ENCODE measurements at regions not wholly inside any gene's neighbourhood (a gene's known extent, or its start where the extent isn't known, plus 50 kb on each side); places are given as distances from the start of the nearest gene placed in this dataset.

DNA sequence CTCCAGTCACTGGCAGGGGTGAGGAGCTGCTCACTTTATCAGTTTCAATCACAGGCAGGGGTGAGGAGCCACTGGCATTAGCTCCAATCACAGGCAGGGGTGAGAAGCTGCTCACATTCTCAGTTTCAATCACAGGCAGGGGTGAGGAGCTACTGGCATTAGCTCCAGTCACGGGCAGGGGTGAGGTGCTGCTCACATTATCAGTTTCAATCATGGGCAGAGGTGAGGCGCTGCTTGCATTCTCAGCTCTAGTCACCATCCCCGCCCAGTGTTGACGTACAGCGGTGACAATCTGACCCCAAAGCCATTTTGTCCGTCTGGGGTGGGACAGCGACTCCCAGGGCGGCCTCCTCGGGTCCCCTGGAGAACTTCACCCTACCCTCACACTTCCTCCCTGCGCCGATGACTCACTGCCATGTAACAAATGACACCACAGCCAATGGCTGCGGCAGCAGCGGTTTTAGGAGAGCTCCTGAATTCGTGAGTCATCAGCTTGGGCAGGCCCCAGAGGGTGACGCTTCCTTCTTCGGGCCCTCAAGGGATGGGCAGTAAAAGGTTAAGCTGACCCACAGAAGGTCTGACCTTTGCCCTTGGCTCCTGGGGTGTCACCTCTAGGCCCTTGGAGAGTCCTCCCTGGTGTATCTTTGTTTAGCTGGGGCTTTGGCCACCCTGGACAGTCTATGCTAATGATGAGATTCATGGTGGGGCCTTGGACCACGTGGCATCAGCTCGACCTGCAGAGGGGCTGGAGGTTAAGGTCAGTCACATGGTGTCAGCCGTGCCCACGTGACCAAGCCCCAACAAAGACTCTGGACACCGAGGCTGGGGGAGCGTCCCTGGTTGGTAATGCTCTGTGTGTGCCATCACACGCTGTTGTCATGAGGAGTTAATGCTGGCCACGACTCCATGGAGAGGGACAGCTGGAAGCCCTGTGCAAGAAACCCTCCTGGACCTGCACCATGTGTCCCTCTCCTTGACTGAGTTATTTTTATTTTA, 171.7 kb downstream of the C16orf95 start (continued):
- TF ChIP-seq, protein P1, sequence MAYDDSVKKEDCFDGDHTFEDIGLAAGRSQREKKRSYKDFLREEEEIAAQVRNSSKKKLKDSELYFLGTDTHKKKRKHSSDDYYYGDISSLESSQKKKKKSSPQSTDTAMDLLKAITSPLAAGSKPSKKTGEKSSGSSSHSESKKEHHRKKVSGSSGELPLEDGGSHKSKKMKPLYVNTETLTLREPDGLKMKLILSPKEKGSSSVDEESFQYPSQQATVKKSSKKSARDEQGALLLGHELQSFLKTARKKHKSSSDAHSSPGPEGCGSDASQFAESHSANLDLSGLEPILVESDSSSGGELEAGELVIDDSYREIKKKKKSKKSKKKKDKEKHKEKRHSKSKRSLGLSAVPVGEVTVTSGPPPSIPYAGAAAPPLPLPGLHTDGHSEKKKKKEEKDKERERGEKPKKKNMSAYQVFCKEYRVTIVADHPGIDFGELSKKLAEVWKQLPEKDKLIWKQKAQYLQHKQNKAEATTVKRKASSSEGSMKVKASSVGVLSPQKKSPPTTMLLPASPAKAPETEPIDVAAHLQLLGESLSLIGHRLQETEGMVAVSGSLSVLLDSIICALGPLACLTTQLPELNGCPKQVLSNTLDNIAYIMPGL (CRISPR knock-in tag; IDR thresholded peaks at IDR 0.05), result no peak
- no peak for TF ChIP-seq ZNF671 (CRISPR knock-in tag; IDR thresholded peaks at IDR 0.05)
- TF ChIP-seq JAZF1 (CRISPR knock-in tag; IDR thresholded peaks at IDR 0.05), result no peak
- TF ChIP-seq, protein P2, sequence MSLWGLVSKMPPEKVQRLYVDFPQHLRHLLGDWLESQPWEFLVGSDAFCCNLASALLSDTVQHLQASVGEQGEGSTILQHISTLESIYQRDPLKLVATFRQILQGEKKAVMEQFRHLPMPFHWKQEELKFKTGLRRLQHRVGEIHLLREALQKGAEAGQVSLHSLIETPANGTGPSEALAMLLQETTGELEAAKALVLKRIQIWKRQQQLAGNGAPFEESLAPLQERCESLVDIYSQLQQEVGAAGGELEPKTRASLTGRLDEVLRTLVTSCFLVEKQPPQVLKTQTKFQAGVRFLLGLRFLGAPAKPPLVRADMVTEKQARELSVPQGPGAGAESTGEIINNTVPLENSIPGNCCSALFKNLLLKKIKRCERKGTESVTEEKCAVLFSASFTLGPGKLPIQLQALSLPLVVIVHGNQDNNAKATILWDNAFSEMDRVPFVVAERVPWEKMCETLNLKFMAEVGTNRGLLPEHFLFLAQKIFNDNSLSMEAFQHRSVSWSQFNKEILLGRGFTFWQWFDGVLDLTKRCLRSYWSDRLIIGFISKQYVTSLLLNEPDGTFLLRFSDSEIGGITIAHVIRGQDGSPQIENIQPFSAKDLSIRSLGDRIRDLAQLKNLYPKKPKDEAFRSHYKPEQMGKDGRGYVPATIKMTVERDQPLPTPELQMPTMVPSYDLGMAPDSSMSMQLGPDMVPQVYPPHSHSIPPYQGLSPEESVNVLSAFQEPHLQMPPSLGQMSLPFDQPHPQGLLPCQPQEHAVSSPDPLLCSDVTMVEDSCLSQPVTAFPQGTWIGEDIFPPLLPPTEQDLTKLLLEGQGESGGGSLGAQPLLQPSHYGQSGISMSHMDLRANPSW (CRISPR knock-in tag; conservative IDR thresholded peaks at IDR 0.05; ENCODE audit: low read depth), result no peak
- TF ChIP-seq HMGA2 (CRISPR knock-in tag; IDR thresholded peaks at IDR 0.05), result no peak

DNA sequence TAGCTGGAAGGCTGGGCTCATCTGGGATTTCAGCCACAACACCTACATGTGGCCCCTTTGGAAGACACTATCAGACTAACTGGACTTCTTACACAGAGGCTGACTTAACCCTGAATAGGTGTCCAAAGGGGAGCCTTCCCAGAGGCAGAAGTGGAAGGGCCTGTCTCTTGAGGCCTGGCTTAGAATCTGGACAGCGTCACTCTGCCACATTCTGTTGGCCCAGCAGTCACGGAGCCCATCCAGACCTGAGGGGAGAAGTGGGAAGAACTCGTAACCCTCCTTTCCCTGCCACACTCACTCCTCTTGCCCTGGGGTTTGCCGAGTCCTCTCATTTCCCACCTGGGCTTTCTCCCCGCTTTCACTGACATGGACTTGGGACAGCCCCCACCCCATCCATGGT, 170.5 kb downstream of the C16orf95 start:
- ChIA-PET CTCF (no interaction called here), POLR2A (no interaction called here)
- Mint-ChIP-seq H3K4me1 (peaks cover 19% of the 10 kb centered on the region), H3K27me3 (ENCODE audit: low read depth) (no peaks in the 10 kb centered on the region), H3K36me3 (peaks cover 9% of the 10 kb centered on the region), H3K27ac (no peak overlapping the region), H3K4me3 (no peak overlapping the region), H3K9me3 (peaks cover 37% of the 10 kb centered on the region)
- TF ChIP-seq SP1 (CRISPR knock-in tag; conservative IDR thresholded peaks at IDR 0.05) (no peak), FOXJ3 (CRISPR knock-in tag; IDR thresholded peaks at IDR 0.05; ENCODE audit: borderline replicate concordance) (no peak)
- TF ChIP-seq, protein P3, sequence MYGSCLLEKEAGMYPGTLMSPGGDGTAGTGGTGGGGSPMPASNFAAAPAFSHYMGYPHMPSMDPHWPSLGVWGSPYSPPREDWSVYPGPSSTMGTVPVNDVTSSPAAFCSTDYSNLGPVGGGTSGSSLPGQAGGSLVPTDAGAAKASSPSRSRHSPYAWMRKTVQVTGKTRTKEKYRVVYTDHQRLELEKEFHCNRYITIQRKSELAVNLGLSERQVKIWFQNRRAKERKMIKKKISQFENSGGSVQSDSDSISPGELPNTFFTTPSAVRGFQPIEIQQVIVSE (CRISPR knock-in tag; IDR thresholded peaks at IDR 0.05; ENCODE audit: borderline replicate concordance), result no peak
- TF ChIP-seq, protein P4, sequence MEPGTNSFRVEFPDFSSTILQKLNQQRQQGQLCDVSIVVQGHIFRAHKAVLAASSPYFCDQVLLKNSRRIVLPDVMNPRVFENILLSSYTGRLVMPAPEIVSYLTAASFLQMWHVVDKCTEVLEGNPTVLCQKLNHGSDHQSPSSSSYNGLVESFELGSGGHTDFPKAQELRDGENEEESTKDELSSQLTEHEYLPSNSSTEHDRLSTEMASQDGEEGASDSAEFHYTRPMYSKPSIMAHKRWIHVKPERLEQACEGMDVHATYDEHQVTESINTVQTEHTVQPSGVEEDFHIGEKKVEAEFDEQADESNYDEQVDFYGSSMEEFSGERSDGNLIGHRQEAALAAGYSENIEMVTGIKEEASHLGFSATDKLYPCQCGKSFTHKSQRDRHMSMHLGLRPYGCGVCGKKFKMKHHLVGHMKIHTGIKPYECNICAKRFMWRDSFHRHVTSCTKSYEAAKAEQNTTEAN (CRISPR knock-in tag; IDR thresholded peaks at IDR 0.05), result no peak
- TF ChIP-seq, protein P5, sequence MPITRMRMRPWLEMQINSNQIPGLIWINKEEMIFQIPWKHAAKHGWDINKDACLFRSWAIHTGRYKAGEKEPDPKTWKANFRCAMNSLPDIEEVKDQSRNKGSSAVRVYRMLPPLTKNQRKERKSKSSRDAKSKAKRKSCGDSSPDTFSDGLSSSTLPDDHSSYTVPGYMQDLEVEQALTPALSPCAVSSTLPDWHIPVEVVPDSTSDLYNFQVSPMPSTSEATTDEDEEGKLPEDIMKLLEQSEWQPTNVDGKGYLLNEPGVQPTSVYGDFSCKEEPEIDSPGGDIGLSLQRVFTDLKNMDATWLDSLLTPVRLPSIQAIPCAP (CRISPR knock-in tag; IDR thresholded peaks at IDR 0.05), result no peak
- DNase-seq (ENCODE audit: low spot score) (no peak), ATAC-seq (no peak)

DNA sequence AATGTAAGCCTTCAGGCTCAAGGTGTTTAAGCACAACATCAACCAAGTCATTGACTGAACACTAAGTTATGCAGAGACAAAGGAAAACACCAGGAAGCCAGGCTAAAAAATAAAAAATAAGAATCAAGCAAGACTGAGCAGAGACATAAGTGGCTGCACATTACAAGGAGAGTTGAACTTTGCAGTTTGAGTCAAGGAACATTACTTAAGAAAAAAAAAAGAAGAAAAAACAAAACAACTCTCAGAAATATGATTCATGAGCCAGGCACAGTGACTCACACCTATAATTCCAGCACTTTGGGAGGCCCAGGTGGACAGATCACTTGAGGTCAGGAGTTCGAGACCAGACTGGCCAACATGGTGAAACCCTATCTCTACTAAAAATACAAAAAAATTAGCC, 168.1 kb downstream of the C16orf95 start:
- CTCF ChIA-PET, result no interaction called here
- no peak overlapping the region for H3K4me3 Mint-ChIP-seq
- no peaks in the 10 kb centered on the region; the same call in 1 of the 2 replicates for H3K27me3 Mint-ChIP-seq (ENCODE audit: low read depth)
- POLR2A ChIA-PET, result no interaction called here
- peaks cover 44% of the 10 kb centered on the region for H3K9me3 Mint-ChIP-seq
- DNase-seq (ENCODE audit: low spot score) (no peak), ATAC-seq (no peak)
- H3K4me1 Mint-ChIP-seq, result peaks cover 14% of the 10 kb centered on the region
- H3K36me3 Mint-ChIP-seq, result peaks cover 9% of the 10 kb centered on the region
- no peak overlapping the region for H3K27ac Mint-ChIP-seq
- TF ChIP-seq, protein P6, sequence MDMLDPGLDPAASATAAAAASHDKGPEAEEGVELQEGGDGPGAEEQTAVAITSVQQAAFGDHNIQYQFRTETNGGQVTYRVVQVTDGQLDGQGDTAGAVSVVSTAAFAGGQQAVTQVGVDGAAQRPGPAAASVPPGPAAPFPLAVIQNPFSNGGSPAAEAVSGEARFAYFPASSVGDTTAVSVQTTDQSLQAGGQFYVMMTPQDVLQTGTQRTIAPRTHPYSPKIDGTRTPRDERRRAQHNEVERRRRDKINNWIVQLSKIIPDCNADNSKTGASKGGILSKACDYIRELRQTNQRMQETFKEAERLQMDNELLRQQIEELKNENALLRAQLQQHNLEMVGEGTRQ (CRISPR knock-in tag; IDR thresholded peaks at IDR 0.05), result no peak
- TF ChIP-seq GRHL2 (CRISPR knock-in tag; IDR thresholded peaks at IDR 0.05; ENCODE audit: insufficient replicate concordance, severe bottlenecking), result no peak
- TF ChIP-seq, protein P7, sequence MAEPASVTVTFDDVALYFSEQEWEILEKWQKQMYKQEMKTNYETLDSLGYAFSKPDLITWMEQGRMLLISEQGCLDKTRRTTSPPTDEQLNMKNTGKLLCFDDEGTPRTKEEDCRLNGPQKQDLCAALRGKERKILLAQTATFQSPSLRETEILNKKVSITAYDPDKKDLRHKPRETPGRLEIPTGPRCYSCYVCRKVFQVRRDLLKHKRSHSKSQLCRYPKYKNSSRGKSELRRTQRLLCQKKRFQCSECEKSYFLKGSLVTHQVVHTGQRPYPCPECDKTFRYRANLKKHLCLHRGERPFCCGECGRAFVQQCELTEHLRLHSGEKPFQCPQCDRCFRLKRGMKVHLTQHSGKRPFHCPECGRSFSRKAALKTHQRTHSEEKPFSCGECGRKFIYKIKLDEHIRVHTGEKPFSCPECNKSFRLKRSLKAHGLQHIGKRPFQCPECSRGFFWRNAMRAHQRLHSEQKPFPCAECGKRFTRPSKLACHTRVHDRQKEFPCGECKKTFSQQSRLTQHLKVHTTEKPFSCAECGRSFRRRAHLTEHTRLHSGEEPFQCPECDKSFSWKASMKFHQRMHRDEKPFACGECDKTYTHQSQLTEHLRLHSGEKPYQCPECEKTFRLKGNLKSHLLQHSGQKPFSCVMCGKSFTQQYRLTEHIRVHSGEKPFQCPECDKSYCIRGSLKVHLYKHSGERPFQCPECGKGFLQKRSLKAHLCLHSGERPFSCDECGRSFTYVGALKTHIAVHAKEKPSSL (CRISPR knock-in tag; conservative IDR thresholded peaks at IDR 0.05), result no peak
- no peak for TF ChIP-seq NFYB (CRISPR knock-in tag; conservative IDR thresholded peaks at IDR 0.05; ENCODE audit: low read depth)
- TF ChIP-seq JAZF1 (CRISPR knock-in tag; IDR thresholded peaks at IDR 0.05), result no peak
- TF ChIP-seq ZNF396 (CRISPR knock-in tag; IDR thresholded peaks at IDR 0.05; ENCODE audit: borderline replicate concordance), result no peak
- TF ChIP-seq ZNF138 (CRISPR knock-in tag; conservative IDR thresholded peaks at IDR 0.05), result no peak
- TF ChIP-seq, protein P3 (CRISPR knock-in tag; IDR thresholded peaks at IDR 0.05; ENCODE audit: borderline replicate concordance), result no peak
- no peak for TF ChIP-seq FOXK1 (CRISPR knock-in tag; IDR thresholded peaks at IDR 0.05)
- TF ChIP-seq ZNF416 (CRISPR knock-in tag; IDR thresholded peaks at IDR 0.05), result no peak
